Activated T-cell treated with anti-CD3 and anti-CD28 coated beads, Interleukin-2, amount 50 U/mL, for 1 hour (primary cell): ENCODE measurements at regions not wholly inside any gene's neighbourhood (a gene's known extent, or its start where the extent isn't known, plus 50 kb on each side); places are given as distances from the start of the nearest gene placed in this dataset.
"Not testable (repeated sequence)": the region's sequence is repeated elsewhere in the genome, so short reads cannot be mapped to it uniquely, and the experiment has no call there.

ENCODE experiments used
- DNase-seq: peaks from one replicate; pipeline ENCODE4 v3.0.0-alpha.2; 2020

- no peak for DNase-seq
These were observed 448.3 kb upstream of the PROX1 start for GRCh38 chr1:213539464-213539863.

- DNase-seq: no peak
These were observed 446.1 kb upstream of the PROX1 start for GRCh38 chr1:213541641-213542040.

- not testable (repeated sequence) for DNase-seq
These were observed 442.6 kb upstream of the PROX1 start for GRCh38 chr1:213545181-213545580.

GRCh38 chr1:213549982-213550381, 437.8 kb upstream of the PROX1 start:
- DNase-seq: no peak

GRCh38 chr1:213550804-213551203, 437.0 kb upstream of the PROX1 start:
- DNase-seq: no peak

GRCh38 chr1:213552045-213552444, 435.7 kb upstream of the PROX1 start:
- no peak for DNase-seq

GRCh38 chr1:213560226-213560625, 427.5 kb upstream of the PROX1 start:
- no peak for DNase-seq

GRCh38 chr1:213561870-213562269, 425.9 kb upstream of the PROX1 start:
- no peak for DNase-seq

DNA sequence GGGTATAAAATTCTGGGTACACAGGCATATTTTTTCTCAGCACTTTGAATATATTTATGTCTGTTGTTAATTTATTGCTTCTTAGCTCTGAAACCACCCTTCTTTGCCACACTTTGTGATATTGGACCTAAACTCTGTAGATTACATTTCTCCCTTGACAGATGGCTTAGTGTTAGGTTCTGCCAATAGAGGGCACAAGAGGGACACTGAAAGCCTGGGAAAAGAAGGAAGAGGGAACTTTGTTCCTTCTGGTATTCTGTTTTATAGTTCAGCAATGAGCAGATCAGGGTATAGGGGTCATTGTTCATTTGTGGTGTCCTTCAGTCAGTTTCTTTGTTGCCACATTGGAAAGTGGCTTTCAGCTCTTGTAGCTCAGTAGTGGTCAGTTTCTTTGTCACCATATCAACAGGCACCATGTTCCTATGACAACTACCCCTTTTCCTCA, 423.5 kb upstream of the PROX1 start:
- DNase-seq: no peak

DNA sequence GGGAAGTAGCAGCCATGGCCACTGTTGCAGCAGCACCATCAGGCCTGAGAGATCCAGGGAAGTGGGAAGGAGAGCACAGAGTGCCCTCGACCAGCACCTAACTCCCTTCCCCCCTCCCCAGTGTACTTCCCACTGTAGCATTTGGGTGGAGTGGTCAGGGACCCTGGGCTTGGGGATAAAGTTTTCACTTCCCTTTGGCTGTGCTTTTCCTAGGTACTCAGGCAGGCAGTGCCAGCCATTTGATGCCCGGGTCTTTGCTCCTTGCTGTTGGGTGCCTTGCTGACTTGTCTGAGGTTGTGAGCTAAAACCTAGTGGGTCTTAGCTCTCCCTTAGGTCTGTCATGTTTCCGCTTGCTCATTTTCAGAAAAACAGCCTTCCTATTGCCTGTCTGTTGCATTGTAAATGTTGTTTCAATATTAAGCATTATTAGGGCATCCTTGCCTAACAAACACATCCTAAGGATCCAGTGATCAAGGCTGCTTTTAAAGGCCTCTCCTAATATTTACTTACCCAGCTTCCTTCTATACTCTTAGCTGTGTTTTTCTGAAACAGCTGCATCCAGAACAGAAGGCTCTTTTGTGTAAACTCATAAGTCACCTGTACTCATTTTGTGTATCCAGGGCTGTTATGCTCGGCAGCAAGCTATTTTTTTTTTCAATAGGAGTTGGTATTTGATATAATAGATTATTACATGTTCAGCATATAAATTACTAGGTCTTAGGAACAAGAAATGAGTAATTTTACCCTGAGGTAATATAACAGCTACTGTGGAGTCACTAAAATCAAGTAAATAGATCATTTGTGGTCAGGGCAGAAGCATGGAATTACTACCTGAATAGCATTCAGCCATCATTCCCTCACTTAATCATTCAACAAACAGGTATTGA, 418.6 kb upstream of the PROX1 start:
- no peak for DNase-seq

DNA sequence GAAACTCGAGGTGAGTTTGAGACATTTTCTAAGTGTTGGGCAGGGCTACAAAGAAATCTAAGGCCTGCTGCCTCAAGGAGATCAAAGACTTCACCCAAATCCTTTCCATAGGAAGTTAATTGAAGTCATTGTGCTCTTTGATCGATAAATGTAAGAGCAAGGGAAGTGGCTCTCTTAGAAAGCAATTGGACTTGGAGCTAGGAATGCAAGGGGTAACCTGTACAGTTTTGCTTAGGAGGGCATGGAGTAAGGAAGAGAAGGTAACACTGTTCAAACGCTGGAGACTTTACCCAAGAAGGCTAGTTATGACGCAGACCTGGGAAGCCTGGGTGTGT, 418.0 kb upstream of the PROX1 start:
- no peak for DNase-seq

- DNase-seq: no peak
These were observed 417.3 kb upstream of the PROX1 start for GRCh38 chr1:213570487-213570886.

- DNase-seq: no peak
These were observed 416.4 kb upstream of the PROX1 start for GRCh38 chr1:213571419-213571818.

DNA sequence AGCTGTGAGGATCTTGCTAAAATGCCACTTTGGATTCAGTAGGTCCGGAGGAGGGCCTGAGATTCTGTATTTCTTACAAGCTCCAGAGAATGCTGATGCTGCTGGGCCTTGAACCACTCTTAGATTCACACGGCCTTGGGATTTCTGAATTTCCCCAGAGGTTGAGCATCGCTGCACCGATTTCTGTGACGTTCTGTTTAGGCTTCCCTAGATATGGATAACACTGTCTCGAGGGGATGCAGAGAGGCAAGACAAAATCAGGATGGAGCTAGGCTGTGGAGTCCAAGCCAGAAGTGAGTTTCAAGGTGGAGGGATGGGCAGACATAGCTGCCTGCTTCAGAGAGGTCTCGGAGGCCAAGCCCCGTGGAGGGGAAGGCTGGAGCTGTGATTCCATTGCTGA, 415.9 kb upstream of the PROX1 start:
- DNase-seq: no peak

GRCh38 chr1:213572912-213573647, 414.7 kb upstream of the PROX1 start:
- no peak for DNase-seq

DNA sequence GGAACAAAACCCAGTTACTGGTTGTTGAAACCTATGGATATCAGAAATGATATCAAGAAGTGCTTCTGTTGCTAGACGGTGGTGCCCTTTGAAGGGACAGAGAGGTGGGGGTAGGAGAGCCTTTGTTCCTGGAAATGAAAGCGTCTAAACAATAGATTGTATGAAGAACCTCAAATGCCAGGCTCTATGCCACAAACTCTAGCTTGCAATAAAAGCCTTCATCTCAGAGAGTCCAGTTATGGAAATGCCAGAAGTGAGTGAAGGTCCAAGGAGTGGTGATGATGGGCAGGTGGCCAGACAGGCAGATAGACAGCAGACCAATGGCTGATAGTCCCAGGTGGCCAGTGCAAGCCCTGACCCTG, 414.1 kb upstream of the PROX1 start:
- no peak for DNase-seq

DNA sequence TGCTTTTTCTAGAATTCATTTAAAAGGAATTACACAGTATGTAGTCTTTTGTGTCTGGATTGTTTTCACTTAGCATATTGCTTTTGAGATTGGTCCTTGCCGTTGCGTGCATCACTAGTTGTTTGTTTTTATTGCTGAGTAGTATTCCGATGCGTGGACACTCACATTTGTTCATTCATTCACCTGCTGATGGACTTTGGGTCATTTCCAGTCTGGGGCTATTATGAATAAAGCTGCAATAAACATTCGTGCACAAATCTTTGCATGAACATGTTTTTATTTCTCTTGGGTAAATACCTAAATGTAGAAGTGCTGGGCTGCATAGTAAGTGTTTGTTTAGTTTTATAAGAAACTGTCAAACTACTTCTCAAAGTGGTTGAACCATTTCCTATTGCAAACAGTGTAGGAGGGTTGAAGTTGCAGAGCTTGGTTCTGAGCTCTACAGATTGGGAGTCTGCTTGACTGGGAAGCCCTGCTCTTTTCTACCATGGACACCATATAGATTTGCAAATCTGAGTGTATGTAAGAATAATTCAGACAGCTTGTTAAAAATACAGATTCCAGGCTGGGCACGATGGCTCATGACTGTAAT, 404.7 kb upstream of the PROX1 start:
- no peak for DNase-seq

GRCh38 chr1:213584272-213584671, 403.5 kb upstream of the PROX1 start:
- no peak for DNase-seq

DNA sequence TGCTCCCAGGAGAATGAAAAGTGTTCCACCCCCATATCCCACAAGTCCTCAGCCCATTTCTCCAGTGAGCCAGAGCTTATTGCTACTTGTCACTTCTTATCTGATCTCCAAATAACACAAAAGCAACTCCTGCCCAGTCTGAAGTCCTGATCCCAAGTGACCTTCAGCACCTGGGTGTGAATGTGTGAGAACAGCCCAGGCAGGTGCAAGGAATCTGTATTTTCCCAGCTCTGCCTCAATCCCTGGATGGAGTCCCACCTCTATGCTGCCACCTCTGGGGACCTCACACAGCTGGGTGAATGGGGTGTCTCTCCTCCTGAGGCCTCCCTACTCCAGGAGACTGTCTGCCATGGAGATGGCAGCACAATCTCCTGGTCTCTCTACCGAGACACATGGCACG, 402.4 kb upstream of the PROX1 start:
- DNase-seq: no peak

- no peak for DNase-seq
These were observed 401.7 kb upstream of the PROX1 start for GRCh38 chr1:213585959-213586586.

DNA sequence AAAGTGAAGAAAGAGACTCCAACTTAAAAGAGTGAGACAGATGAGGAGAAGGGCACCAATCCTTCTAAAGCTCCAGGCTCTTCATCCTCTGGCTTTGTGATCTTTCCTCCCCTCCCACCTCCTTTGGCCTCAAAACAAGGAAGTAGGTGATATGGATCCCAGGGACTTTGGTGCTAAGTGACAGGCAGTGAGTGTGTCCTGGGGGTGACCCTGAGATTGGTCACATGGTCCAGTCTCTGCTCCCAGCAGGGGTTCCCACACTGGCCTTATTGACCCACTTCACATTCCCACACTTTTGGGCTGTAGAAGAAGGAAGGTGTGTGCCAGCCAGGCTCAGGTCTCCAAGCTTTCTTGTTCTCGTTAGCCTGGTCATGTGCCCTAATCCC, 401.2 kb upstream of the PROX1 start:
- no peak for DNase-seq

DNA sequence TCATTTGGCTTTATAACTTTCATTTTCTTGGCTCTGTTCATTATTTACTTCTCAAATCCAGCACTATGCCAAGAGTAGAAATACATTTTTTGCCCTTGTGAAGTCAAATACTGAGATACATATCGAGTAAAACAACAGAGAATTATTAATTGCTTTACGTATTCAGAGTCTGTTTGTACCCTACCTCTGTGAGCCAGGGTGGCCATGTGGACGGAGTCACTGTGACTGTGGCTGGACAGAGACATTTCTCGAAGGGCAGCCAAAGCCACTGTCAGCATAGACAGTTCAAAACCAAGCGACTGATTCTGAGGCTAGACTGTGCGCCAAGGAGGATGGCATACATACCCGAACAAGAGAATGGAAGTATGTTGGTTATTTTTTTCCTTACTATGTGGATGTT, 391.0 kb upstream of the PROX1 start:
- DNase-seq: no peak

DNA sequence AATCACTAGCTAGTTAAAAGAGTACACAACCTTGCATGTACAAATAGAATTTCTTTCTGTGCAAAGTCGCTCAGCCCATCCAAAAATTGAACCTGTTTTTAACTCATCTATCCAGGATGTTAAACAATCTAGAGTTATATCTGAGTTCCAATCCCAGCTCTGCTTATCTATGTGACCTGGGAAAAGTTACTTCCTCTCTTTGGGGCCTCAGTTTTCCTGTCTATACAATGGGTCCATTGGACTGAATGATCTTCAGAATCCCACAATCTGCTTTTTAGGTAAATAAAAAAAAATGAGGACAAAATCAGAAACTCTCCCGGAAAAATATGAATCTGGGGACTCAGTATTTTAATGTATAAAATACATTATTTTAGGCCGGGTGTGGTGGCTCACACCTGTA, 389.5 kb upstream of the PROX1 start:
- DNase-seq: no peak

- DNase-seq: no peak
These were observed 386.9 kb upstream of the PROX1 start for GRCh38 chr1:213600879-213601278.
